Parathyroid adenoma (tissue), 2 donors: ENCODE measurements at regions not wholly inside any gene's neighbourhood (a gene's known extent, or its start where the extent isn't known, plus 50 kb on each side); places are given as distances from the start of the nearest gene placed in this dataset.

Experiments used
- H2AFZ ChIP-seq: fragments of 300-600 bp; sonication (generic); one replicate; pipeline ENCODE4 v1.7.0; 2017; ENCODE audit warnings: antibody characterized with exemption, mild to moderate bottlenecking
- H3K27ac ChIP-seq: fragments of 300-600 bp; sonication (generic); one replicate; pipeline ENCODE4 v1.7.0; 2017
- H3K27me3 ChIP-seq: fragments of 300-600 bp; sonication (generic); one replicate; pipeline ENCODE4 v1.7.0; 2017; ENCODE audit warnings: low read length; ENCODE audit not compliant: control insufficient read depth, insufficient read depth
- H3K36me3 ChIP-seq: fragments of 300-600 bp; sonication (generic); one replicate; pipeline ENCODE4 v1.7.0; 2017; ENCODE audit warnings: low read length; ENCODE audit not compliant: control insufficient read depth, insufficient read depth
- H3K4me1 ChIP-seq: fragments of 300-600 bp; sonication (generic); one replicate; pipeline ENCODE4 v1.7.0; 2017; ENCODE audit warnings: control low read depth
- H3K4me2 ChIP-seq: fragments of 300-600 bp; sonication (generic); one replicate; pipeline ENCODE4 v1.7.0; 2017; ENCODE audit warnings: low read length
- H3K4me3 ChIP-seq: fragments of 300-600 bp; sonication (generic); one replicate; pipeline ENCODE4 v1.7.0; 2017; ENCODE audit warnings: low read depth, low read length
- H3K79me2 ChIP-seq: fragments of 300-600 bp; sonication (generic); one replicate; pipeline ENCODE4 v1.7.0; 2017; ENCODE audit warnings: control low read depth
- H3K9ac ChIP-seq: fragments of 300-600 bp; sonication (generic); one replicate; pipeline ENCODE4 v1.7.0; 2017; ENCODE audit warnings: mild to moderate bottlenecking
- H3K9me3 ChIP-seq: fragments of 300-600 bp; sonication (generic); one replicate; pipeline ENCODE4 v1.7.0; 2017; ENCODE audit warnings: low read length; ENCODE audit not compliant: control insufficient read depth
- CTCF ChIP-seq: fragments of 300-600 bp; sonication (generic); IDR thresholded peaks from one replicate; pipeline ENCODE4 v1.7.0; 2017; ENCODE audit warnings: antibody characterized with exemption, mild to moderate bottlenecking
- donor health status: primary hyperparathyroidism.

DNA sequence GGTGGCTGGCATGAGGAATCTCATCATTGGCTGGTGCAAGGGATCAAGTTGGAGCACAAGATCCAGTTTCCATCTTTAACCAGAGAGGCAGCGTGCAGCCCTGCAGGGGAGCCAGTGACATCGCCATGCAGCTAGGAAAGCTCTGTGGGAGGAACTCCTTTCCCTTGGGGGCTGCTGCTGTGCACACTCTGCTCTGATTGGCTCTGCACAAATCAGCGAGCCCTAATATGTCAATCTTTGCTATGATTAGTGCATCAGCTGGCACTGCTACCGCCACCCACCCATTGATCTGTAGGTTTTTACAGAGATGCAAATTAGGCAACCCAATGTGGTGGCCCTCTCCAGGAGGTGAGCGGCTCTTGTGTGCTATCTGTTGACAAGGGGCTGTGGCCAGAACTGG lies 262.6 kb downstream of the PCNX1 start:
- no peak overlapping the region for H3K4me3 ChIP-seq
- no peaks in the 10 kb centered on the region for H3K27me3 ChIP-seq

DNA sequence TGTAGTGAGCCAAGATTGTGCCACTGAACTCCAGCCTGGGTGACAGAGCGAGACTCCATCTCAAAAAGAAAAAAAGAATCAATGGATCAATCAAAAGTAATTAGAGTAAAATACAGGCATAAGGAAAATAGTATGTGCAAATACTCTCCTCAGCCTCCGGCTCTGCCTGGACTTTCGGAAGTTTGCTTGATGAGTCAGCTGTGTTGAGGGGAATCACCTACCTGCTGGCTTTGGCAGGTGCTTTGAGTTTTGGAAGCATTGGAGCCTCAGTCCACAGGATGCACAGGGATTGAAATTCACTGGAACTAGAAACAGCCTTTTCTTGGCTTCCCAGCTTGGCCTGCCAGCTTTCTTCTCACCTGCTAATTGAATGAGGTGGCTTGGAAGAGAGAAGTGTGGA lies 268.2 kb downstream of the PCNX1 start:
- Histone ChIP-seq H3K36me3 (no peaks in the 10 kb centered on the region), H3K27me3 (no peaks in the 10 kb centered on the region), H3K4me3 (no peak overlapping the region), H3K9ac (no peak overlapping the region), H3K79me2 (no peaks in the 10 kb centered on the region), H3K27ac (no peak overlapping the region), H3K4me1 (no peaks in the 10 kb centered on the region), H2AFZ (no peak overlapping the region), H3K9me3 (no peaks in the 10 kb centered on the region), H3K4me2 (no peak overlapping the region)
- no peak for TF ChIP-seq CTCF

More for the DNA sequence above, 262.6 kb downstream of the PCNX1 start:
- Histone ChIP-seq H3K4me1 (peaks cover 13% of the 10 kb centered on the region), H3K79me2 (no peaks in the 10 kb centered on the region), H2AFZ (no peak overlapping the region), H3K4me2 (no peak overlapping the region), H3K9ac (no peak overlapping the region), H3K36me3 (no peaks in the 10 kb centered on the region), H3K27ac (no peak overlapping the region), H3K9me3 (no peaks in the 10 kb centered on the region)
- no peak for TF ChIP-seq CTCF

DNA sequence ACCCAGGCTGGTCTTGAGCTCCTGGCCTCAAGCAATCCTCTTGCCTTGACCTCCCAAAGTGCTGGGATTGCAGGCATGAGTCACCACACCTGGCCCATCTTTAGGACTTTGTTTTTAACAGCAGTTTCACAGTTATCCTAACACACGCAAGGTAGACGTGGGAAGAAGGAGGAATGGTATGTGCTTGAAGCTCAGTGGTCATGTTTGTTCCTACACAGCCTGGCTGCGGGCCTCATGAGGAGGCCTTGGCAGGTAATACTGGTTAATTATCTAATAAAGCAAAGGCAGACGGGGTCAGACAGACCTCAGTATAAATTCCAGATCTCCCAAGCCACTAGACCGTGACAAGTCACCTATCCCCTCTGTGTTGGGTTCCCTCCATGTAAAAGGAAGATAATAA lies 271.8 kb downstream of the PCNX1 start:
- Histone ChIP-seq H3K79me2 (no peaks in the 10 kb centered on the region), H3K4me2 (no peak overlapping the region), H3K4me3 (no peak overlapping the region), H3K4me1 (no peaks in the 10 kb centered on the region), H3K36me3 (no peaks in the 10 kb centered on the region), H3K9ac (no peak overlapping the region), H3K9me3 (no peaks in the 10 kb centered on the region), H2AFZ (no peak overlapping the region), H3K27me3 (no peaks in the 10 kb centered on the region), H3K27ac (no peak overlapping the region)
- TF ChIP-seq CTCF = no peak

DNA sequence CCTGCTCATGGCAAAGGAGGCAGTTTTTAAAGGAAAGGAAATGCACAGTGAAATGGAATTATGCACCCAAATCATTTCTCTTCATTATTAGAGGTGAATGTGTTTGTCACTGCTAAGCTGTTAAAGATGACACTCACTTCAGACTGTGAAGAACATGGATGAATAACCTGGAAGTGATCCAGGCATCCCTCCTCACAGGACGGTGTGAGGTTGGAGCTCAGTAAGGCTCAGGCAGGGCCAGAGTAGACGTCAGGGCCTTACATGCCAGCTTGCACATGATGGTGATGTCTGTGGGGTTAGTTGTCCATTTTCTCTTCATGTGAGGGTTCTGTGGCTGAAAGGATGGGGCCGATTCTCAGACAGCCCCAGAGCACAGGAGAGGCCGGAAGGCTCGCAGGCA lies 273.1 kb downstream of the PCNX1 start:
- Histone ChIP-seq H3K27me3 (no peaks in the 10 kb centered on the region), H3K79me2 (no peaks in the 10 kb centered on the region), H3K27ac (no peak overlapping the region), H2AFZ (no peak overlapping the region), H3K36me3 (no peaks in the 10 kb centered on the region), H3K9me3 (no peaks in the 10 kb centered on the region), H3K4me2 (no peak overlapping the region), H3K4me1 (no peaks in the 10 kb centered on the region), H3K4me3 (no peak overlapping the region), H3K9ac (no peak overlapping the region)
- no peak for TF ChIP-seq CTCF

- H3K9ac ChIP-seq = no peak overlapping the region
- H2AFZ ChIP-seq = no peak overlapping the region
- H3K4me3 ChIP-seq = no peak overlapping the region
- no peaks in the 10 kb centered on the region for H3K79me2 ChIP-seq
- no peak overlapping the region for H3K4me2 ChIP-seq
- no peak overlapping the region for H3K27ac ChIP-seq
- H3K9me3 ChIP-seq = no peaks in the 10 kb centered on the region
- no peak for TF ChIP-seq CTCF
- no peaks in the 10 kb centered on the region for H3K4me1 ChIP-seq
- no peaks in the 10 kb centered on the region for H3K27me3 ChIP-seq
- H3K36me3 ChIP-seq = no peaks in the 10 kb centered on the region
These were observed 274.1 kb downstream of the PCNX1 start for GRCh38 chr14:71181215-71182003.
